ENCODE measurements at regions not wholly inside any gene's neighbourhood (a gene's known extent, or its start where the extent isn't known, plus 50 kb on each side); places are given as distances from the start of the nearest gene placed in this dataset.
"Not testable (repeated sequence)": the region's sequence is repeated elsewhere in the genome, so short reads cannot be mapped to it uniquely, and the experiment has no call there.

DNA sequence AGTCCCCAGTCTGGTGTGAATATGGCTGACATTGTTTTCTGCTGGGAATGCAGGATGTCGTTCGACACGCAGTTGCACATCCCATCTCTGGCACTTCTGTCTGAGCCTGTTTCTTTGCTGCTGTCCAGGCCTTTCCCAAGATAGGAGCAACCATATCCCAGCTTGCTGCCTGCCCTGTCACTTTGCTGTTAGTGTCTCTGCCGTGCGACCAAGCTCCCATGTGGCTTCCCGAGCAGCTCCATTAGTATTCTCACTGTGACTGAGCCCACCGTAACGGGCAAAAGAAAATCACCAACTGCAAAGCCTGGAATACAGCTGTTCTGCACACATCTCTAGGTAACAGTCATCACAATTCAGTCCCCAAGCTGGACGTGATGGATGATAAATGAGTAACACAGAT is 66.0 kb upstream of the CPSF6 start:
- Histone ChIP-seq H3K27me3 (ENCODE audit: control insufficient read depth in 2 of 2, insufficient read depth in 2 of 2, low read length in 2 of 2) (no peaks in the 10 kb centered on the region), H3K4me3 (replicated peaks in 1 of 3; ENCODE audit: low read depth in 2 of 3, low read length in 3 of 3) (no peak overlapping the region), H3K27ac (ENCODE audit: low read depth in 1 of 2, low read length in 2 of 2) (no peak overlapping the region), H3K4me2 (replicated peaks; ENCODE audit: extremely low read depth, low read length, poor library complexity, severe bottlenecking) (no peak overlapping the region), H3K4me1 (ENCODE audit: control insufficient read depth in 1 of 2, insufficient read depth in 2 of 2, low read length in 2 of 2) (no peaks in the 10 kb centered on the region), H3K79me2 (ENCODE audit: insufficient read depth, low read length) (no peaks in the 10 kb centered on the region), H3K9ac (ENCODE audit: insufficient read depth, low read length, poor library complexity, severe bottlenecking) (no peak overlapping the region), H3K36me3 (replicated peaks in 1 of 2; ENCODE audit: control insufficient read depth in 1 of 2, insufficient read depth in 2 of 2, low read length in 2 of 2) (no peaks in the 10 kb centered on the region), H4K20me1 (ENCODE audit: insufficient read depth, low read length) (no peaks in the 10 kb centered on the region), H3K9me3 (replicated peaks in 1 of 2; ENCODE audit: control insufficient read depth in 1 of 2, insufficient read depth in 1 of 2, low read length in 2 of 2) (no peaks in the 10 kb centered on the region), H2AFZ (ENCODE audit: insufficient read depth, low read depth, low read length, poor library complexity, severe bottlenecking) (peak overlapping the region; percentile 12)
- H3K4me1 Mint-ChIP-seq: no peaks in the 10 kb centered on the region
- intact Hi-C loops (cut with micrococcal nuclease): no loop called here
- no peak overlapping the region for H3K4me3 Mint-ChIP-seq
- no peak overlapping the region for H3K27ac Mint-ChIP-seq
- peaks cover 0 to 3% (median 0%) of the 10 kb centered on the region in 3 donors for H3K27me3 Mint-ChIP-seq (ENCODE audit: low read depth in 3 of 3)
- H3K9me3 Mint-ChIP-seq: peaks cover 0 to 13% (median 9%) of the 10 kb centered on the region in 7 donors
- H3K36me3 Mint-ChIP-seq: no peaks in the 10 kb centered on the region
- TF ChIP-seq, protein P1, sequence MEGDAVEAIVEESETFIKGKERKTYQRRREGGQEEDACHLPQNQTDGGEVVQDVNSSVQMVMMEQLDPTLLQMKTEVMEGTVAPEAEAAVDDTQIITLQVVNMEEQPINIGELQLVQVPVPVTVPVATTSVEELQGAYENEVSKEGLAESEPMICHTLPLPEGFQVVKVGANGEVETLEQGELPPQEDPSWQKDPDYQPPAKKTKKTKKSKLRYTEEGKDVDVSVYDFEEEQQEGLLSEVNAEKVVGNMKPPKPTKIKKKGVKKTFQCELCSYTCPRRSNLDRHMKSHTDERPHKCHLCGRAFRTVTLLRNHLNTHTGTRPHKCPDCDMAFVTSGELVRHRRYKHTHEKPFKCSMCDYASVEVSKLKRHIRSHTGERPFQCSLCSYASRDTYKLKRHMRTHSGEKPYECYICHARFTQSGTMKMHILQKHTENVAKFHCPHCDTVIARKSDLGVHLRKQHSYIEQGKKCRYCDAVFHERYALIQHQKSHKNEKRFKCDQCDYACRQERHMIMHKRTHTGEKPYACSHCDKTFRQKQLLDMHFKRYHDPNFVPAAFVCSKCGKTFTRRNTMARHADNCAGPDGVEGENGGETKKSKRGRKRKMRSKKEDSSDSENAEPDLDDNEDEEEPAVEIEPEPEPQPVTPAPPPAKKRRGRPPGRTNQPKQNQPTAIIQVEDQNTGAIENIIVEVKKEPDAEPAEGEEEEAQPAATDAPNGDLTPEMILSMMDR (IDR thresholded peaks at IDR 0.05): no peak
- 89% methylated on average over 8 of the region's 9 CpGs for WGBS (ENCODE audit: insufficient coverage)
- no peak for DNase-seq

DNA sequence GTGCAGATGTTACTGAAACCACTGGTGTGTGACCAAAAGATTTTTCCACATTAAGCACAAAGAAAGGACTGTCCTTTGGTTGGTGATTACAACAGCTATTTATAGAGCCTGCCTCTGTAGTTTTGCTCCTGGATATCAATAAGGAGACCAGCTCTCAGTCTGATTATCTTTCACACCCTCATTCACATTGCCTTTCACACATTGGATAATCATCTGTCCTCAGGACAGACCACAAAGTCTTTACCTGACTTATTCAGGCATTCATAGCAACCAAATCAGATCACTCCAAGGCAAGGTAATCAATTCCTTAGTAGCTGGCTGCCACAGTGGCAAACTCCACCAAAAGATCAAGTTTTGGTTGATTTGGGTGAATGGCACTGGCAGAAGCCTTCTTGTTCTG is 59.6 kb upstream of the CPSF6 start:
- no peaks in the 10 kb centered on the region for H3K4me1 ChIP-seq (ENCODE audit: control insufficient read depth in 1 of 2, insufficient read depth in 2 of 2, low read length in 2 of 2)
- H3K9me3 ChIP-seq (replicated peaks in 1 of 2; ENCODE audit: control insufficient read depth in 1 of 2, insufficient read depth in 1 of 2, low read length in 2 of 2): no peaks in the 10 kb centered on the region
- H4K20me1 ChIP-seq (ENCODE audit: insufficient read depth, low read length): no peaks in the 10 kb centered on the region
- no peak overlapping the region for H3K4me2 ChIP-seq (replicated peaks; ENCODE audit: extremely low read depth, low read length, poor library complexity, severe bottlenecking)
- Mint-ChIP-seq H3K27me3 (ENCODE audit: low read depth in 3 of 3) (peaks cover 0 to 6% (median 3%) of the 10 kb centered on the region in 3 donors), H3K9me3 (peaks cover 4 to 20% (median 11%) of the 10 kb centered on the region in 7 donors), H3K27ac (no peak overlapping the region), H3K4me3 (no peak overlapping the region), H3K36me3 (no peaks in the 10 kb centered on the region), H3K4me1 (peaks cover 5% of the 10 kb centered on the region)
- H3K27ac ChIP-seq (ENCODE audit: low read depth in 1 of 2, low read length in 2 of 2): no peak overlapping the region
- intact Hi-C loops (cut with micrococcal nuclease): no loop called here
- H3K79me2 ChIP-seq (ENCODE audit: insufficient read depth, low read length): no peaks in the 10 kb centered on the region
- H3K27me3 ChIP-seq (ENCODE audit: control insufficient read depth in 2 of 2, insufficient read depth in 2 of 2, low read length in 2 of 2): no peaks in the 10 kb centered on the region
- H3K9ac ChIP-seq (ENCODE audit: insufficient read depth, low read length, poor library complexity, severe bottlenecking): no peak overlapping the region
- no peaks in the 10 kb centered on the region for H3K36me3 ChIP-seq (replicated peaks in 1 of 2; ENCODE audit: control insufficient read depth in 1 of 2, insufficient read depth in 2 of 2, low read length in 2 of 2)
- no peak for DNase-seq
- TF ChIP-seq, protein P1 (IDR thresholded peaks at IDR 0.05): no peak
- no peak overlapping the region for H2AFZ ChIP-seq (ENCODE audit: insufficient read depth, low read depth, low read length, poor library complexity, severe bottlenecking)
- H3K4me3 ChIP-seq (replicated peaks in 1 of 3; ENCODE audit: low read depth in 2 of 3, low read length in 3 of 3): no peak overlapping the region

DNA sequence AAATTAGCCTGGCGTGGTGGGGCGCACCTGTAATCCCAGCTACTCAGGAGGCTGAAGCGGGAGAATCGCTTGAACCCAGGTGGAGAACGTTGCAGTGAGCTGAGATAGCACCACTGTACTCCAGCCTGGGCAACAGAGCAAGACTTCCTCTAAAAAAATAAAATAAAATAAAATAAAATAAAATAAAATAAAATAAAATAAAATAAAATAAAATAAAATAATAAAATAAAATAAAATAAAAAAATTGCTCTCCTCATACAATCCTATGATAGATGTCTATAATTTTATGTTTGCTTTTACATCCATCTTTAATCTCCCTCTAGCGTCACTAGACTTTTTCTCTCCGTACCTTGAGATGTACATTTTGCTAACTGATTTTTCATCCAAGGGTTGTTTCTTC is 51.8 kb upstream of the CPSF6 start:
- H3K9ac ChIP-seq (ENCODE audit: insufficient read depth, low read length, poor library complexity, severe bottlenecking); H3K27ac Mint-ChIP-seq; H3K36me3 Mint-ChIP-seq; H3K4me1 ChIP-seq (ENCODE audit: control insufficient read depth in 1 of 2, insufficient read depth in 2 of 2, low read length in 2 of 2); H3K79me2 ChIP-seq (ENCODE audit: insufficient read depth, low read length); DNase-seq; H3K4me1 Mint-ChIP-seq; H3K4me2 ChIP-seq (replicated peaks; ENCODE audit: extremely low read depth, low read length, poor library complexity, severe bottlenecking); H3K4me3 Mint-ChIP-seq; intact Hi-C loops (cut with micrococcal nuclease); H3K27me3 ChIP-seq (ENCODE audit: control insufficient read depth in 2 of 2, insufficient read depth in 2 of 2, low read length in 2 of 2); H2AFZ ChIP-seq (ENCODE audit: insufficient read depth, low read depth, low read length, poor library complexity, severe bottlenecking); H3K4me3 ChIP-seq (replicated peaks in 1 of 3; ENCODE audit: low read depth in 2 of 3, low read length in 3 of 3); H3K36me3 ChIP-seq (replicated peaks in 1 of 2; ENCODE audit: control insufficient read depth in 1 of 2, insufficient read depth in 2 of 2, low read length in 2 of 2); H3K27me3 Mint-ChIP-seq (ENCODE audit: low read depth in 3 of 3); H4K20me1 ChIP-seq (ENCODE audit: insufficient read depth, low read length); H3K27ac ChIP-seq (ENCODE audit: low read depth in 1 of 2, low read length in 2 of 2): not testable (repeated sequence)
- WGBS (ENCODE audit: insufficient coverage): no CpG with 5 or more reads among the region's 7 CpGs
- H3K9me3 ChIP-seq (replicated peaks in 1 of 2; ENCODE audit: control insufficient read depth in 1 of 2, insufficient read depth in 1 of 2, low read length in 2 of 2): peaks cover 13 to 24% of the 10 kb centered on the region in 2 donors
- H3K9me3 Mint-ChIP-seq: peaks cover 13 to 35% (median 22%) of the 10 kb centered on the region in 7 donors

Measured in CD14-positive monocyte (primary cell).